Heart left ventricle (tissue), 13 donors: ENCODE measurements at regions not wholly inside any gene's neighbourhood (a gene's known extent, or its start where the extent isn't known, plus 50 kb on each side); places are given as distances from the start of the nearest gene placed in this dataset.

Experiments used
- POLR2A ChIP-seq, 2 donors: fragments of 450-650 bp; IDR thresholded peaks; one replicate each; pipeline ENCODE4 v1.6.1; 2017; ENCODE audit warnings: antibody characterized with exemption in 2 of 2, mild to moderate bottlenecking in 2 of 2, moderate library complexity in 2 of 2
- TF ChIP-seq, protein P1 (sequence below), 12 donors: fragments of 200-600 bp; sonication (generic) in 4 of 12; IDR thresholded peaks; one replicate each; pipeline versions ENCODE4 v1.5.0 to v1.8.0; 2018 to 2022; ENCODE audit warnings: antibody characterized with exemption in 12 of 12, mild to moderate bottlenecking in 5 of 12
- donor health status: ischemic (EF 13 %, LVEDD 7.1; RV severe dilation, severe dysfunction).
- donor health status: DM: no; HTN: yes; CAD: no.
- donor health status: DM: no; HTN: no; CAD: no.
- donor health status: ischemic (EF 25% LVEDD 6.9; RV normal size, moderate dysfunction).
- donor health status: ischemic (EF 25% LVEDD 5.7; RV mildly dilated, moderate dysfunction).
- donor health status: ischemic (EF 35%, LVEDD 5.7; RV mildly dilated, moderate dysfunction).
- donor health status: nonischemic (EF 11% LVEDD 7.7; RV severe dilation, severe dysfunction).
- donor health status: DM: yes; HTN: yes; CAD: no.
- donor health status: PGD.
- donor health status: ischemic (EF 29% LVEDD 5.4; RV normal size, mild dysfunction).
- donor health status: nonischemic (EF 23%, LVEDD 6.1; RV moderate dilation, normal function).

DNA sequence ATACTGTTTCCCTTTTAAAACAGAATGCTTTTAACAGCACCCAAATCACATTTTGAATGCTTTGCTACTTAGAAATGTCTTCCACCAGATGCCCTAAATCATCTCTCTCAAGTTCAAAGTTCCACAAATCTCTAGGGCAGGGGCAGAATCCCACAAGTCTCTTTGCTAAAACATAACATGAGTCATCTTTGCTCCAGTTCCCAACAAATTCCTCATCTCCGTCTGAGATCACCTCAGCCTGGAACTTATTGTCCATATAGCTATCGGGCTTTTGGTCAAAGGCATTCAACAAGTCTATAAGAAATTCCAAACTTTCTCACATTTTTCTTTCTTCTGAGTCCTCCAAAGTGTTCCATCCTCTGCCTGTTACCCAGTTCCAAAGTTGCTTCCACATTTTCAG is 1374.5 kb upstream of the NXPH2 start:
- TF ChIP-seq, protein P1, sequence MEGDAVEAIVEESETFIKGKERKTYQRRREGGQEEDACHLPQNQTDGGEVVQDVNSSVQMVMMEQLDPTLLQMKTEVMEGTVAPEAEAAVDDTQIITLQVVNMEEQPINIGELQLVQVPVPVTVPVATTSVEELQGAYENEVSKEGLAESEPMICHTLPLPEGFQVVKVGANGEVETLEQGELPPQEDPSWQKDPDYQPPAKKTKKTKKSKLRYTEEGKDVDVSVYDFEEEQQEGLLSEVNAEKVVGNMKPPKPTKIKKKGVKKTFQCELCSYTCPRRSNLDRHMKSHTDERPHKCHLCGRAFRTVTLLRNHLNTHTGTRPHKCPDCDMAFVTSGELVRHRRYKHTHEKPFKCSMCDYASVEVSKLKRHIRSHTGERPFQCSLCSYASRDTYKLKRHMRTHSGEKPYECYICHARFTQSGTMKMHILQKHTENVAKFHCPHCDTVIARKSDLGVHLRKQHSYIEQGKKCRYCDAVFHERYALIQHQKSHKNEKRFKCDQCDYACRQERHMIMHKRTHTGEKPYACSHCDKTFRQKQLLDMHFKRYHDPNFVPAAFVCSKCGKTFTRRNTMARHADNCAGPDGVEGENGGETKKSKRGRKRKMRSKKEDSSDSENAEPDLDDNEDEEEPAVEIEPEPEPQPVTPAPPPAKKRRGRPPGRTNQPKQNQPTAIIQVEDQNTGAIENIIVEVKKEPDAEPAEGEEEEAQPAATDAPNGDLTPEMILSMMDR (IDR thresholded peaks at IDR 0.05): no peak
- no peak for TF ChIP-seq POLR2A (IDR thresholded peaks at IDR 0.05)
